CD4-positive, alpha-beta memory T cell (primary cell): ENCODE measurements at regions not wholly inside any gene's neighbourhood (a gene's known extent, or its start where the extent isn't known, plus 50 kb on each side); places are given as distances from the start of the nearest gene placed in this dataset.

Experiments used
- CTCF ChIA-PET: fragments of 350-600 bp; sonication (Branson Sonifier 250); formaldehyde crosslinking; loops from one replicate; lab custom pipeline; 2021; ENCODE audit warnings: inconsistent platforms; ENCODE audit not compliant: partially characterized antibody; lab: Charles Lee
- POLR2A ChIA-PET: fragments of 350-600 bp; sonication (Branson Sonifier 250); formaldehyde crosslinking; loops from one replicate; lab custom pipeline; 2021; ENCODE audit not compliant: partially characterized antibody; lab: Charles Lee
- DNase-seq, 5 donors: peaks; one replicate each; pipeline versions ENCODE4 v3.0.0 to v3.0.0-alpha.2; 2020 to 2022; ENCODE audit warnings: mixed read lengths in 1 of 5
- H3K27ac ChIP-seq: one replicate; pipeline ENCODE4 v1.7.0; 2013; ENCODE audit warnings: low read depth, low read length
- H3K27me3 ChIP-seq: 2 replicates; pipeline ENCODE4 v1.7.0; 2013; ENCODE audit warnings: mild to moderate bottlenecking, low read length, moderate library complexity; ENCODE audit not compliant: insufficient read depth
- H3K36me3 ChIP-seq: 2 replicates; pipeline ENCODE4 v1.7.0; 2013; ENCODE audit warnings: mild to moderate bottlenecking, low read length, moderate library complexity; ENCODE audit not compliant: insufficient read depth
- H3K4me1 ChIP-seq: 2 replicates; pipeline ENCODE4 v1.7.0; 2013; ENCODE audit warnings: mild to moderate bottlenecking, low read length, moderate library complexity; ENCODE audit not compliant: insufficient read depth
- H3K4me3 ChIP-seq, 2 donors: one replicate each; pipeline ENCODE4 v1.7.0; 2013; ENCODE audit warnings: low read length in 2 of 2, mild to moderate bottlenecking in 1 of 2
- H3K9me3 ChIP-seq, 2 donors: one replicate each; pipeline ENCODE4 v1.7.0; 2013; ENCODE audit warnings: low read length in 2 of 2, control low read depth in 1 of 2; ENCODE audit not compliant: control insufficient read depth in 1 of 2
- H3K27ac Mint-ChIP-seq, 7 donors: one replicate each; pipeline ENCODE4 v1.8.0; 2020 to 2021; ENCODE audit warnings: mixed read lengths in 7 of 7, mild to moderate bottlenecking in 6 of 7, inconsistent platforms in 3 of 7, moderate library complexity in 3 of 7
- H3K27me3 Mint-ChIP-seq, 2 donors: one replicate each; pipeline ENCODE4 v1.8.0; 2020 to 2021; ENCODE audit warnings: mixed read lengths in 2 of 2
- H3K36me3 Mint-ChIP-seq, 2 donors: one replicate each; pipeline ENCODE4 v1.8.0; 2020 to 2021; ENCODE audit warnings: mixed read lengths in 2 of 2, inconsistent platforms in 1 of 2, mild to moderate bottlenecking in 1 of 2
- H3K4me1 Mint-ChIP-seq, 4 donors: one replicate each; pipeline ENCODE4 v1.8.0; 2020 to 2021; ENCODE audit warnings: mixed read lengths in 4 of 4, mild to moderate bottlenecking in 1 of 4
- H3K4me3 Mint-ChIP-seq, 8 donors: one replicate each; pipeline ENCODE4 v1.8.0; 2020 to 2021; ENCODE audit warnings: mixed read lengths in 8 of 8, mild to moderate bottlenecking in 7 of 8, moderate library complexity in 6 of 8, inconsistent platforms in 3 of 8
- H3K9me3 Mint-ChIP-seq, 8 donors: one replicate each; pipeline ENCODE4 v1.8.0; 2020 to 2021; ENCODE audit warnings: mixed read lengths in 8 of 8, mild to moderate bottlenecking in 5 of 8, inconsistent platforms in 3 of 8, moderate library complexity in 1 of 8
- intact Hi-C: fragments of 100-400 bp; cut with micrococcal nuclease; formaldehyde crosslinking; loops from one replicate; pipeline ENCODE4 v1.15.1; 2023

DNA sequence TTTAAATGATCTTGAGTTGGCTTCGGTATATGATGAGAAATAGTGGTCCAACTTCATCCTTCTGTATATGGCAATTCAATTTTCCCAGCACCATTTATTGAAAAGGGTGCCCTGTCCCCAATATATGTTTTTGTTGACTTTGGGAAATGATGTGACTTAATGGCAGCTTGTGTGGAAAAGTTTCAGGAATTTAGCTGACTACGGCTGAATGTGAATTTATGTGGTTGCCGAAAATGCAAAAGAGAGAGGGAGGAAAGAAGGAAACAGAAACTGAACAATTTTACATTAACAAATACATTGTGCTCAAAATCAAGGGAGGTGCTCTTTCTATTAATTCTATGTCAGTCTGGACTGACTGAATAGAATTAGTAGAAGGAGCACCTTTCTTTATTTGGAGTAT, 101.8 kb upstream of the CYSLTR1 start:
- no peaks in the 10 kb centered on the region for H3K27me3 Mint-ChIP-seq
- no peak overlapping the region for H3K4me3 Mint-ChIP-seq
- no peaks in the 10 kb centered on the region for H3K9me3 ChIP-seq
- ChIA-PET CTCF (no interaction called here), POLR2A (no interaction called here)
- intact Hi-C loops: no loop called here
- no peaks in the 10 kb centered on the region for H3K36me3 Mint-ChIP-seq
- DNase-seq: no peak
- no peaks in the 10 kb centered on the region for H3K27me3 ChIP-seq
- no peak overlapping the region for H3K27ac Mint-ChIP-seq
- H3K36me3 ChIP-seq: no peaks in the 10 kb centered on the region
- H3K9me3 Mint-ChIP-seq: peaks cover 0 to 4% (median 0%) of the 10 kb centered on the region in 8 donors
- peaks cover 0 to 3% (median 0%) of the 10 kb centered on the region in 4 donors for H3K4me1 Mint-ChIP-seq
- no peaks in the 10 kb centered on the region for H3K4me1 ChIP-seq
- no peak overlapping the region for H3K27ac ChIP-seq
- H3K4me3 ChIP-seq: no peak overlapping the region

DNA sequence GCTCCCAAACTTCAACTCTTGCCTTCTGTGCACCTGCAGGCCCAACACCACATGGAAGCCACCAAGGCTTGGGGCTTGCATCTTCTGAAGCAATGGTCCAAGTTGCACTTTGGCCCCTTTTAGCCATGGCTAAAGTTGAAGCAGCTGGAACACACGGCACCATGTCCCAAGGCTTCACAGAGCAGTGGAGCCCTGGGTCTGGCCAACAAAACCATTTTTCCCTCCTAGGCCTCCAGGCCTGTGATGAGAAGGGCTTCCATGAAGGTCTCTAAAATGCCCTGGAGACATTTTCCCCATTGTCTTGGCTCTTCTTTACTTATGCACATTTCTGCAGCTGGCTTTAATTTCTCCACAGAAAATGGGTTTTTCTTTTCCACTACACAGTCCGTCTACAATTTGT, 61.3 kb upstream of the CYSLTR1 start:
- H3K27ac Mint-ChIP-seq: no peak overlapping the region
- Histone ChIP-seq H3K27ac (no peak overlapping the region), H3K4me1 (no peaks in the 10 kb centered on the region), H3K9me3 (no peaks in the 10 kb centered on the region), H3K27me3 (no peaks in the 10 kb centered on the region), H3K36me3 (no peaks in the 10 kb centered on the region), H3K4me3 (no peak overlapping the region)
- POLR2A ChIA-PET: no interaction called here
- no peak overlapping the region for H3K4me3 Mint-ChIP-seq
- H3K27me3 Mint-ChIP-seq: no peaks in the 10 kb centered on the region
- H3K36me3 Mint-ChIP-seq: peaks cover 0 to 3% of the 10 kb centered on the region in 2 donors
- no peaks in the 10 kb centered on the region for H3K4me1 Mint-ChIP-seq
- peaks cover 0 to 23% (median 12%) of the 10 kb centered on the region in 8 donors for H3K9me3 Mint-ChIP-seq
- intact Hi-C loops: no loop called here
- CTCF ChIA-PET: no interaction called here
- DNase-seq: no peak

DNA sequence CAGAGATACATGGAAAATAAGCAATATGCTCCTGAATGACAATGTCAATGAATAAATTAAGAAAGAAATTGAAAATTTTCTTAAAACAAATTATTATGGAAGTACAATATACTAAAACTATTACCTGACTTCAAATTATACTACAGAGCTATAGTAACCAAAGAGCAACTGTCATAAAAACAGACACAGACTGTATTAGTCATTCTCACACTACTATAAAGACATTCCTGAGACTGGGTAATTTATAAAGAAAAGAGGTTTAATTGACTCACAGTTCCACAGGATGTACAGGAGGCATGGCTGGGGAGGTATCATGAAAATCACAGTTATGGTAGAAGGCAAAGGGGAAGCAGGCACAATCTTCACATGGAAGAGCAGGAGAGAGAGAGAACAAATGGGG, 60.0 kb upstream of the CYSLTR1 start:
- no peaks in the 10 kb centered on the region for H3K9me3 ChIP-seq
- intact Hi-C loops: no loop called here
- Mint-ChIP-seq H3K9me3 (peaks cover 0 to 23% (median 12%) of the 10 kb centered on the region in 8 donors), H3K4me3 (peak overlapping the region in 1 of 8 donors; percentile 19), H3K4me1 (no peaks in the 10 kb centered on the region), H3K36me3 (peaks cover 0 to 3% of the 10 kb centered on the region in 2 donors), H3K27me3 (no peaks in the 10 kb centered on the region), H3K27ac (no peak overlapping the region)
- no peaks in the 10 kb centered on the region for H3K36me3 ChIP-seq
- POLR2A ChIA-PET: no interaction called here
- DNase-seq: no peak
- CTCF ChIA-PET: no interaction called here
- H3K4me3 ChIP-seq: no peak overlapping the region
- H3K27me3 ChIP-seq: no peaks in the 10 kb centered on the region
- no peak overlapping the region for H3K27ac ChIP-seq
- H3K4me1 ChIP-seq: no peaks in the 10 kb centered on the region

DNA sequence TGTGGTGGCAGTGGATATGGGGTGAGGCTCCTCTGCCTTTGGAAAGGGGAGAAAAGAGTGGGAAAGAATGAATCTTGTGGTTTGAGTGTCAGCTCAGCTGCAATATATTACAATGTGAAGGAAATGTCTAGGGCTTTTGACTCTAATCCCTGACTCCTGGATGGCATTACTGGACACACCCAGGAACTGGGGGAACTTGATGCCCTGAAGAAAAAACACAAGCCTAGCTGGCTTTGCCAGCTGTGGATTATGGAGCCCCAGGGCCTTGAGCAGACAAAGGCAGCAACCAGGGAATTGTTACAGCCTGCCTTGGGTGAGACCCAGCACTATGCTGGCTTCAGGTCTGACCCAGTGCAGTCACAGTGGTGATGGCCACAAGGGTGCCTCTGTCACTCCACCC, 57.1 kb upstream of the CYSLTR1 start:
- H3K4me3 Mint-ChIP-seq: no peak overlapping the region
- no peak overlapping the region for H3K27ac ChIP-seq
- H3K27ac Mint-ChIP-seq: no peak overlapping the region
- POLR2A ChIA-PET: no interaction called here
- no peaks in the 10 kb centered on the region for H3K27me3 Mint-ChIP-seq
- intact Hi-C loops: no loop called here
- CTCF ChIA-PET: no interaction called here
- H3K4me1 Mint-ChIP-seq: peaks cover 0 to 2% (median 0%) of the 10 kb centered on the region in 4 donors
- no peaks in the 10 kb centered on the region for H3K27me3 ChIP-seq
- no peaks in the 10 kb centered on the region for H3K36me3 ChIP-seq
- peaks cover 0 to 2% of the 10 kb centered on the region in 2 donors for H3K36me3 Mint-ChIP-seq
- no peaks in the 10 kb centered on the region for H3K9me3 ChIP-seq
- no peaks in the 10 kb centered on the region for H3K4me1 ChIP-seq
- no peak for DNase-seq
- H3K4me3 ChIP-seq: no peak overlapping the region
- H3K9me3 Mint-ChIP-seq: peaks cover 0 to 28% (median 14%) of the 10 kb centered on the region in 8 donors

DNA sequence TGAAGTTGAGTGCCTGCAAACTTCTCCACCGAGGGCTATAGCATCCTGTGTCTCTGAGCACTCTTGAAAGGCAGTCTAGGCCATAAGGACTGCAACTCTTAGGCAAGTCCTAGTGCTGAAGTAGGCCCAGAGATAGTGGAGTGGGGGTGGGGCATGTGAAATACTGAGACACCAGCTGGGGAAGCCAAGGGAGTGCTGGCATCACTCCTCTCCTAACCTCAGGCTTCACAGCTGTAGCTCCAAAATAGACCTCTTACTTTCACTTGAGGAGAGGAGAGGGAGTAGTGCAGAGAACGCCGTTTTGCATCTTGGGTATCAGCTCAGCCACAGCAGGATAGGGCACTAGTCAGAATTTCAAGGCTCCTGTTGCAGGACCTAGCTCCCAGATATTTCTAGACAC, 56.2 kb upstream of the CYSLTR1 start:
- no peaks in the 10 kb centered on the region for H3K36me3 ChIP-seq
- H3K4me3 ChIP-seq: no peak overlapping the region
- peaks cover 0 to 2% of the 10 kb centered on the region in 2 donors for H3K36me3 Mint-ChIP-seq
- H3K4me1 Mint-ChIP-seq: peaks cover 1 to 9% (median 5%) of the 10 kb centered on the region in 4 donors
- ChIA-PET CTCF (no interaction called here), POLR2A (no interaction called here)
- peaks cover 0 to 19% (median 8%) of the 10 kb centered on the region in 8 donors for H3K9me3 Mint-ChIP-seq
- no peak overlapping the region for H3K27ac ChIP-seq
- no peaks in the 10 kb centered on the region for H3K9me3 ChIP-seq
- H3K27ac Mint-ChIP-seq: no peak overlapping the region
- H3K4me1 ChIP-seq: no peaks in the 10 kb centered on the region
- H3K4me3 Mint-ChIP-seq: no peak overlapping the region
- H3K27me3 Mint-ChIP-seq: no peaks in the 10 kb centered on the region
- intact Hi-C loops: no loop called here
- H3K27me3 ChIP-seq: no peaks in the 10 kb centered on the region
- DNase-seq: no peak

DNA sequence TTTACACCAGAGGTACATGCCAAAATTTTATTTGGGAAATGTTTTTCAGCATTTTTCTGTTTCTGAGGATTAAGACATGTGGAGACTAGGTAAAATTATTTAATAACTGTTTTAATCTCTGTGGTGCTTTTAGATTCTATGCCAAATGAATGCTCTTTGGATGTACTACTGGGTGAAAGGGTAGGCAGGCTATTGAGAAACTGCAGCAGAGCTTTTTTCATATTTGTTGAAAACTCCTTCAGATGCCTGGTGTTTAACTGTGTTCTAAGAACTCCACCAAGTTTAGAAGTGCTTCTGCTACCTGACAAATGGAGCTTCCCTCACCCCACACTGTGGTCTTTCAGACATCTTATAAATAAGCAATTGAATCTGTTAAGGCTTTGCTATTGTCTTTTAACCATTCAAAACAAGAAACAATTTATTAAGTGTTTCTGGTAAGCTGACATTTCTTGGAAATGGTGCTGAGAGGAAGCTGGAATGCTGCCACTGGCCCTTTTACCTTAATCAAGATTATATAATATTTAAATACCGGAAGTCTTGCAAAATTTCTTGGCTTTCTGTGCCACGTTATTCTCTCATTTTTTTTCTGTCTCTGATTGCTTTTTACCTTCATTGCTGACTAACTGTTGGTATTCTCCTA, 51.2 kb upstream of the CYSLTR1 start:
- no peak overlapping the region for H3K27ac ChIP-seq
- no peaks in the 10 kb centered on the region for H3K36me3 ChIP-seq
- no peaks in the 10 kb centered on the region for H3K36me3 Mint-ChIP-seq
- no peaks in the 10 kb centered on the region for H3K27me3 Mint-ChIP-seq
- no peaks in the 10 kb centered on the region for H3K9me3 ChIP-seq
- no peaks in the 10 kb centered on the region for H3K27me3 ChIP-seq
- peaks cover 6% of the 10 kb centered on the region for H3K4me1 ChIP-seq
- ChIA-PET POLR2A (interaction anchor here (1.1 kb wide), 1 partner anchor 45 kb away, joined by 5 read pairs; no protein-coding TSS in a partner anchor), CTCF (interaction anchor here (1.0 kb wide), 1 partner anchor 181 kb away, joined by 3 read pairs; no protein-coding TSS in a partner anchor)
- H3K4me3 Mint-ChIP-seq: peak overlapping the region in 1 of 8 donors; percentile 49
- peaks cover 4 to 17% (median 11%) of the 10 kb centered on the region in 4 donors for H3K4me1 Mint-ChIP-seq
- no peak for DNase-seq
- peaks cover 0 to 9% (median 0%) of the 10 kb centered on the region in 8 donors for H3K9me3 Mint-ChIP-seq
- intact Hi-C loops: no loop called here
- H3K27ac Mint-ChIP-seq: peak overlapping the region in 1 of 7 donors; percentile 14
- no peak overlapping the region for H3K4me3 ChIP-seq
